Panc1 (cell line): ENCODE measurements at regions not wholly inside any gene's neighbourhood (a gene's known extent, or its start where the extent isn't known, plus 50 kb on each side); places are given as distances from the start of the nearest gene placed in this dataset.

Experiments used
- ATAC-seq: fragments of 200-7000 bp; cut with Tn5 transposase; 2 replicates; pipeline ENCODE4 v1.9.1; 2020; ENCODE audit warnings: mild to moderate bottlenecking, moderate library complexity
- BruUV-seq: library from RNA; stranded (reverse); fragments of 400-500 nt; replicated peaks from 2 replicates; lab custom pipeline; 2021; lab: Mats Ljungman, UMichigan
- CTCF ChIA-PET: fragments of 300-600 bp; sonication (Branson Sonifier 250); formaldehyde crosslinking; loops from one replicate; lab custom pipeline; 2022; ENCODE audit warnings: antibody characterized with exemption; lab: Charles Lee
- POLR2A ChIA-PET: fragments of 300-600 bp; sonication (Branson Sonifier 250); formaldehyde crosslinking; loops from one replicate; lab custom pipeline; 2022; ENCODE audit warnings: antibody characterized with exemption; lab: Charles Lee
- DNase-seq: peaks from one replicate; pipeline ENCODE4 v3.0.0-alpha.2; 2010; ENCODE audit warnings: low read depth, low spot score
- H3K27ac ChIP-seq: 2 replicates; pipeline ENCODE4 v1.5.1; 2011; ENCODE audit warnings: mild to moderate bottlenecking, low read length, inconsistent platforms
- H3K27me3 ChIP-seq: fragments of 200-500 bp; sonication (Bioruptor generic); 2 replicates; pipeline ENCODE4 v1.6.0; 2014; ENCODE audit warnings: low read length, inconsistent platforms; ENCODE audit not compliant: control insufficient read depth, insufficient read depth
- H3K36me3 ChIP-seq: fragments of 200-500 bp; sonication (Bioruptor generic); 2 replicates; pipeline ENCODE4 v1.5.1; 2014; ENCODE audit warnings: inconsistent platforms, mild to moderate bottlenecking, low read length, moderate library complexity; ENCODE audit not compliant: control insufficient read depth, insufficient read depth
- H3K4me1 ChIP-seq: 2 replicates; pipeline ENCODE4 v1.5.1; 2011; ENCODE audit warnings: inconsistent platforms, mild to moderate bottlenecking, low read length, moderate library complexity; ENCODE audit not compliant: control insufficient read depth, insufficient read depth
- H3K4me3 ChIP-seq, 2 experiments: 2 replicates each; pipeline ENCODE4 v1.5.1; 2011 to 2012; ENCODE audit warnings: low read depth in 2 of 2, low read length in 2 of 2, mild to moderate bottlenecking in 2 of 2, inconsistent platforms in 1 of 2, moderate library complexity in 1 of 2
- H3K9me3 ChIP-seq: fragments of 200-500 bp; sonication (Bioruptor generic); 2 replicates; pipeline ENCODE4 v1.5.1; 2014; ENCODE audit warnings: low read depth, mild to moderate bottlenecking, inconsistent platforms, low read length, moderate library complexity; ENCODE audit not compliant: control insufficient read depth, insufficient read depth
- CTCF ChIP-seq: fragments of 450-650 bp; IDR thresholded peaks from 2 replicates; pipeline ENCODE4 v1.5.1; 2017; ENCODE audit warnings: mild to moderate bottlenecking
- POLR2AphosphoS5 ChIP-seq: IDR thresholded peaks from 2 replicates; pipeline ENCODE4 v1.6.1; 2012; ENCODE audit warnings: mild to moderate bottlenecking, low read depth, low read length, moderate library complexity
- SIN3A ChIP-seq: IDR thresholded peaks from 2 replicates; pipeline ENCODE4 v1.6.1; 2012; ENCODE audit warnings: low read depth, mild to moderate bottlenecking, low read length, moderate library complexity, borderline replicate concordance; ENCODE audit not compliant: insufficient read depth
- TCF7L2 ChIP-seq: IDR thresholded peaks from 2 replicates; pipeline ENCODE4 v1.6.1; 2011; ENCODE audit warnings: mild to moderate bottlenecking, low read depth, low read length, inconsistent platforms
- in situ Hi-C: cut with HindIII; loops from 2 replicates; pipeline ENCODE4 v1.10.0; 2016; ENCODE audit warnings: low sequenced_read_pairs, low pct_unique_long_range_greater_than_20kb
- intact Hi-C: fragments of 100-400 bp; cut with micrococcal nuclease; formaldehyde crosslinking; loops from one replicate; pipeline ENCODE4 v1.10.0; 2022; ENCODE audit not compliant: unreplicated experiment
- TF ChIP-seq, protein P1 (sequence below), 2 experiments: IDR thresholded peaks; 2 replicates each; pipeline ENCODE4 v1.6.1; 2011 to 2012; ENCODE audit warnings: low read depth in 2 of 2, control low read depth in 1 of 2, low read length in 1 of 2, mild to moderate bottlenecking in 1 of 2, moderate library complexity in 1 of 2; ENCODE audit not compliant: insufficient read depth in 1 of 2

GRCh38 chr11:45023065-45023365, 72.3 kb upstream of the TP53I11 start:
- no peak for DNase-seq
- ChIA-PET CTCF (no interaction called here), POLR2A (no interaction called here)
- Histone ChIP-seq H3K4me1 (no peaks in the 10 kb centered on the region), H3K9me3 (no peaks in the 10 kb centered on the region), H3K27me3 (no peaks in the 10 kb centered on the region), H3K27ac (no peak overlapping the region), H3K36me3 (no peaks in the 10 kb centered on the region), H3K4me3 (no peak overlapping the region)
- in situ Hi-C loops: no loop called here
- intact Hi-C loops: no loop called here
- TF ChIP-seq, protein P1, sequence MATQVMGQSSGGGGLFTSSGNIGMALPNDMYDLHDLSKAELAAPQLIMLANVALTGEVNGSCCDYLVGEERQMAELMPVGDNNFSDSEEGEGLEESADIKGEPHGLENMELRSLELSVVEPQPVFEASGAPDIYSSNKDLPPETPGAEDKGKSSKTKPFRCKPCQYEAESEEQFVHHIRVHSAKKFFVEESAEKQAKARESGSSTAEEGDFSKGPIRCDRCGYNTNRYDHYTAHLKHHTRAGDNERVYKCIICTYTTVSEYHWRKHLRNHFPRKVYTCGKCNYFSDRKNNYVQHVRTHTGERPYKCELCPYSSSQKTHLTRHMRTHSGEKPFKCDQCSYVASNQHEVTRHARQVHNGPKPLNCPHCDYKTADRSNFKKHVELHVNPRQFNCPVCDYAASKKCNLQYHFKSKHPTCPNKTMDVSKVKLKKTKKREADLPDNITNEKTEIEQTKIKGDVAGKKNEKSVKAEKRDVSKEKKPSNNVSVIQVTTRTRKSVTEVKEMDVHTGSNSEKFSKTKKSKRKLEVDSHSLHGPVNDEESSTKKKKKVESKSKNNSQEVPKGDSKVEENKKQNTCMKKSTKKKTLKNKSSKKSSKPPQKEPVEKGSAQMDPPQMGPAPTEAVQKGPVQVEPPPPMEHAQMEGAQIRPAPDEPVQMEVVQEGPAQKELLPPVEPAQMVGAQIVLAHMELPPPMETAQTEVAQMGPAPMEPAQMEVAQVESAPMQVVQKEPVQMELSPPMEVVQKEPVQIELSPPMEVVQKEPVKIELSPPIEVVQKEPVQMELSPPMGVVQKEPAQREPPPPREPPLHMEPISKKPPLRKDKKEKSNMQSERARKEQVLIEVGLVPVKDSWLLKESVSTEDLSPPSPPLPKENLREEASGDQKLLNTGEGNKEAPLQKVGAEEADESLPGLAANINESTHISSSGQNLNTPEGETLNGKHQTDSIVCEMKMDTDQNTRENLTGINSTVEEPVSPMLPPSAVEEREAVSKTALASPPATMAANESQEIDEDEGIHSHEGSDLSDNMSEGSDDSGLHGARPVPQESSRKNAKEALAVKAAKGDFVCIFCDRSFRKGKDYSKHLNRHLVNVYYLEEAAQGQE (IDR thresholded peaks at IDR 0.05; ENCODE audit: insufficient read depth in 1 of 2, low read depth in 2 of 2, low read length in 1 of 2): no peak
- no peak for TF ChIP-seq TCF7L2
- TF ChIP-seq CTCF: no peak
- no peak for TF ChIP-seq SIN3A
- no peak for TF ChIP-seq POLR2AphosphoS5
- BruUV-seq: no TSS peak
- ATAC-seq: no peak

DNA sequence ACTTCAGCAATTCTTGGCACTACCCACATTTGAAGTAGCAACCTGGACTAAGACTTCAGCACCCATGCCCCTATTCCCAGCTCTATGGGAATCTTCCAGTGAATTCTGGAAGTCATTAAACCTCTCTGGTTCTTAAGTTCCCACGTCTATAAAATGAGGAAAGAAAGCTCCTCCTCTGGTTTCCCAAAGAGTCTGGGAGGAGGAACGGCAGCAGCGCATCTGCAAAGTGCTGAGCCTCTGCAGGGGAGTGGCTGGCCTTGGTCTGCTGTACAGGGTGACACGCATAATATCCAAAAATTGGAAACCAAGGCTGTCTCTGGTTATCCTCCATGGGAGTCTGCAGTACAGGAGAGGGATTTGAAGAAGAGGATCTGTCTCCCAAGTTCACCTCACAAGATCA, 73.6 kb upstream of the TP53I11 start:
- Histone ChIP-seq H3K27me3 (no peaks in the 10 kb centered on the region), H3K4me1 (no peaks in the 10 kb centered on the region), H3K27ac (no peak overlapping the region), H3K36me3 (no peaks in the 10 kb centered on the region), H3K9me3 (no peaks in the 10 kb centered on the region), H3K4me3 (no peak overlapping the region)
- DNase-seq: no peak
- TF ChIP-seq, protein P1 (IDR thresholded peaks at IDR 0.05; ENCODE audit: insufficient read depth in 1 of 2, low read depth in 2 of 2, low read length in 1 of 2): no peak
- TF ChIP-seq SIN3A (no peak), TCF7L2 (no peak), CTCF (no peak), POLR2AphosphoS5 (no peak)
- BruUV-seq: no TSS peak
- intact Hi-C loops (no loop called here), in situ Hi-C loops (no loop called here)
- ChIA-PET POLR2A (no interaction called here), CTCF (interaction anchor here (0.6 kb wide), 1 partner anchor 93 kb away, joined by 10 read pairs; no protein-coding TSS in a partner anchor)
- no peak for ATAC-seq
